HG03520 (cell line): ENCODE measurements at regions not wholly inside any gene's neighbourhood (a gene's known extent, or its start where the extent isn't known, plus 50 kb on each side); places are given as distances from the start of the nearest gene placed in this dataset.
"Not testable (repeated sequence)": the region's sequence is repeated elsewhere in the genome, so short reads cannot be mapped to it uniquely, and the experiment has no call there.

Experiments
- ATAC-seq: cut with Tn5 transposase; IDR thresholded peaks from one replicate; pipeline ENCODE4 v1.9.1; 2021; ENCODE audit warnings: mild to moderate bottlenecking, moderate library complexity; ENCODE audit not compliant: unreplicated experiment

GRCh38 chr4:117533501-117533900 lies 448.1 kb upstream of the TRAM1L1 start:
- no peak for ATAC-seq

- no peak for ATAC-seq
These were observed 459.7 kb upstream of the TRAM1L1 start for GRCh38 chr4:117545039-117545438.

GRCh38 chr4:117549524-117549923 lies 464.1 kb upstream of the TRAM1L1 start:
- ATAC-seq: no peak

DNA sequence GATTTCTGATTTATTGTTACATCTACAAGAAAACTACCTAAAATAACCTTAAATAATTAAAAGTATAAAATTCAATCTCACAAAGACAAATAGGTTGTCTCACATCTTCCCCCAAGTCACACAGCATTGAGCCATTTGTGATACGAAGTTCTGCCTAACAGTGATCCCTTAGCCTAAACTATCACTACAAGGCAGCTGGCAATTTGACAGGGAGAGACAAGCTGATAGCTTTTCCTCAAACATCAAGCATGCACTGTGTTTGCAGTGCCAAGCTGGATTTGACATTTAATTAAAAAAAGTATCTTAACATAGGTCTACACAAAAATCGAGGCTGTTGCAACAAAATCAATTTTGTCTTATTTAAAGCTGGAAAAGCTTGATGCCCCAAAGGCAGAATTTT lies 464.7 kb upstream of the TRAM1L1 start:
- no peak for ATAC-seq

- no peak for ATAC-seq
These were observed 474.0 kb upstream of the NDST3 start for GRCh38 chr4:117560329-117560728.

- no peak for ATAC-seq
These were observed 460.2 kb upstream of the NDST3 start for GRCh38 chr4:117574085-117574484.

DNA sequence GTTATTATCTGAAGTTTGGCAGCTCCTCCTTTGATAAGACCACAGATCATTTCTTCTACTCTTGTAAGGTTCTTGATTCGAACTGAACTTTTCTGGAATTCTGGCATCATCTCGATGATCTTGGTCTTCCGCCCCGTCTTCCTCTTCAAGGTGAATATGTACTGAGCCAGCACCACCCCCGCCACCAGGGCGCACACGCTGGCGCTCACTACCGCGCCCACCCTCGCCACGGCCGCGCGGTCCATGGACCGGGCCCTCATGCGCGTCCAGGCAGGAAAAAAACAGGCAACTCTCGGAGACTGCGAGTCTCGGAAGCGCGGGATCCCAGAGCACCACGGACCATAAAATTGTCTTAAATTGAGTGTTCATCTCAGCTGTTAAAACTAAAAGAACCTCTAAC lies 458.4 kb upstream of the NDST3 start:
- ATAC-seq: no peak

- no peak for ATAC-seq
These were observed 456.5 kb upstream of the NDST3 start for GRCh38 chr4:117577686-117578311.

DNA sequence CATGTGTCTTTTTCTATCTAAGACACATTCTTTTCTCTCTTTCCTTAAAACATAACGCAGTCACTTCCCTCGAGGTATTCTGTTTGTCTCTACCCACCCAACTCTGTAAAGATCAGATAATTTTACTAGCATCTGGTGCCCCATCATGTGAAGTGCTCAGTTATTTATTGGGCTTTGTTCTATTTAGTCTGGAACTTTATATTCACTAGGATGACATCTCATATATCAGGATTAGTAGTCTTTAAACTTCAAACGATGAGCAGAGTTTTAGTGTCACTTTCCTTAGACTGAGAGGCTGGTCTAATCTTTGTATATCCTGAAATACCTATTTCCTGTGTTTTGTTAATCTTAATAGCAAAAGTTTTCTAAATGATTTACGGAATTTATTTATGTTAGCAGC lies 445.5 kb upstream of the NDST3 start:
- ATAC-seq: no peak

GRCh38 chr4:117596917-117597480 lies 437.3 kb upstream of the NDST3 start:
- ATAC-seq: no peak

- ATAC-seq: not testable (repeated sequence)
These were observed 434.9 kb upstream of the NDST3 start for GRCh38 chr4:117599393-117599792.

DNA sequence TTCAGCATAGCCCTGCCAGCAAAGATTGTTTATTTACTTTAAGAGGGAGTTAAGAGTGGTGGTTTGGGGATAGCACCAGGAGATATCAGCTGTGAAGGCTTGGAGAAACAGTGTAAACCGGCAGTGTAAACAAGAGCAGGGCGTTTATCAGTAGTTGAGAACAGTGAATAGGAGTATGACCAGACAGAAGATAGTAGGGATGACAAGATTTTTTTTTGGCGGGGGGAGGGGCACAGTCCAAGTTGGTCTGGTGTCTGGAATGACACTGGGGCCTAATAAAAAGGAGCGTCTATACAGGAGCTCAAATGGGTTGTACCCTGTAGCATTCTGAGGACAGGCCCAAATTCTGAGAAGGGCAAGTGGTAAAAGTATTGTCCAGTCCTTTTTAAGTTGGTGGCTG lies 433.4 kb upstream of the NDST3 start:
- ATAC-seq: not testable (repeated sequence)

DNA sequence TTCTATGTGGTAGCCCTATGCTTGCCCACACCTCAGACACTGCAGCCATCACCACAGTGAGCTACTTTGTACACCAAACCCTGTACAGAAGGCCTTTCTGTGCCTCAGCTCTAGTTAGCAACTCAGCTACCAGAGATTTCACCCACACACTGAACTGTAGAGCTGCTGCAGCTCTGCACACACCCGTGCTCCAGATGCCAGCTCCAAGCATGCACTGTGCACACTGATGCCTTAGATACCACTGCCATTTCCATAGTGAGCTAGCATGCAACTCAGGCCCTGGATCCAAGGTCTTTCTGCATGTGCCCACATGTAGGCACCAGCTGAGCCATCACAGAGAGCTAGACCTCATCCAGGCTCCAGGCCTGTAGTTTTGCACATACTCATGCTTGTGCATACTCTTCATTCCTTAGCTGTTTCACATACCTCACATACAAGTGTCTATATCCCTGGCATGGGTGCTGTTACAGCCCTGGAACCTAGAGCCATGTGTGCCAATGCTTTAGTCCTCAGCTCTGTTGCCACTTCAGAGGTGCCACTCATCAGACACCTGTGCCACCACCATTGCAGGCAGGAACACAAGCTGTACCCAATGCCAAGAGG lies 423.5 kb upstream of the NDST3 start:
- no peak for ATAC-seq

DNA sequence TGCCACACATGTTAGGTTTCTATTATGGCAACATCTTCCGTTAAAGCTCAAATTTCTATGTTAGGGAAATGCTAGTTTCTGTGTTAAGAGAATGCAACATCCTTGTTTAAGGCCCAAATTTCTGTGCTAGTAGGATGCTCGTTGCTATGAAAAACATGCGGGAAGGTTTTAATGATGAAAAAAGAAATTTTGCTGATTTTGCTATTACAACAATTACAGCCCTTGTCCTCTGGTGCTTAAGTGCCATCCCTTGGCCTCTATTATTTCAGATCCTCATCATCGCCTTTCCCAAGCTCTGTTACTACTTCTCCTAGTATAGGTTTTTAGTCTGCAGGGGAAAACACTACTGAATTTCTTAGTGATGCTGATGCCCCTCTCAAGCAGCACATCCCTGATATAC lies 412.6 kb upstream of the NDST3 start:
- no peak for ATAC-seq

DNA sequence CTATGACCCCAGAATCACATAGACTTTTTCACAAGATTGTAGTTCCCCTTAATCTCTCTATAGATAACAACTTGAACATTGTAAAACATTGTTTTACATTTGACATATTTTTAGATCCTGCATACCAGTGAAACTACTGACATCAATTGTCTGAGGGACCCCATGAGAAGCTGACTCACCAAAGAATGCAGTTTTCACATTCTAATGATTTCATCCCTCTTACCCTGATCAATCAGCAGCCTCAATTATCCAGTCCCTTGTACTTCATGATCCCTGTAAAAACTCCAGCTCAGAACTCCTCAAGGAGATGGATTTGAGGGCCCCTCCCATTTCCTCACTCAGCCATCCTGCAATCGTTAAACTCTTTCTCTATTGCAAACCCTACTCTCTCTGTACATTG lies 411.0 kb upstream of the NDST3 start:
- no peak for ATAC-seq

- no peak for ATAC-seq
These were observed 407.6 kb upstream of the NDST3 start for GRCh38 chr4:117626664-117627063.

DNA sequence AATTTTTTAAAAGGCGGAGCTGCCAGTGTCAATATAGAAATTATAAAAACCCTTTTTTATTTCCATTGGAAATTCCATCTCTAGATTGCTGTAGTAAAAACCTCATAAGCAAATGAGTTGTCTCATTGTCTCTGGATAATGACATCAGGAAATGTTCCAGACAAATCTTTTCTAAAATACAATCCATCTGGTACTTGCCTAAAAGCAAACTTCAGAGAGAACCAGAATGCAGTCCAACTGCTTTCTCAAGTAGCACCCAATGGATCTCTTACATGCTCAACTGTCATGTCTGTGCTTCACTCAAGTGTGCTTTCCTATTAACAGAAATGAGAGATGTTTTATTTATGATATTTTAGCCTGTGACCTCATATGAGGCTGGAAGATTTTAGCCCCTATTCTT lies 399.6 kb upstream of the NDST3 start:
- ATAC-seq: no peak

DNA sequence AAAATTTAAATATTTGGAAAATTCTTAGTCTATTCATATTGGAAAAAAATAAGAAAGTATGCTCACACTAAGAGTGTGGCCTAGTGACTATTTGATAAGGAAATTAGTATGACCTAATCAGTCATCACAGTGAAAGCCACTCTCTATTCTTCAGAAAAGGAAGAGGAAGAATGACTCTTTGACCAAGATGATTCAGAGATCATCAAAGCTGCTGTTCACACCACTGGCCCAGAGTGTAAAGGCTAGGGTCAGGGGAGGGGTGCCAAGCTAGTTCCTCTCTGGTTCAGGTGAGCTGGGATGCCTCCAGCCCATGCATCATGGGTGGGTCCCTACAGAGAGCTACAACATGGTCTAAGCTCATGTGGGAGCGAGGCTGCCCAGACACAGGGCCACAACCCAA lies 396.9 kb upstream of the NDST3 start:
- no peak for ATAC-seq

- no peak for ATAC-seq
These were observed 393.4 kb upstream of the NDST3 start for GRCh38 chr4:117640836-117641235.

DNA sequence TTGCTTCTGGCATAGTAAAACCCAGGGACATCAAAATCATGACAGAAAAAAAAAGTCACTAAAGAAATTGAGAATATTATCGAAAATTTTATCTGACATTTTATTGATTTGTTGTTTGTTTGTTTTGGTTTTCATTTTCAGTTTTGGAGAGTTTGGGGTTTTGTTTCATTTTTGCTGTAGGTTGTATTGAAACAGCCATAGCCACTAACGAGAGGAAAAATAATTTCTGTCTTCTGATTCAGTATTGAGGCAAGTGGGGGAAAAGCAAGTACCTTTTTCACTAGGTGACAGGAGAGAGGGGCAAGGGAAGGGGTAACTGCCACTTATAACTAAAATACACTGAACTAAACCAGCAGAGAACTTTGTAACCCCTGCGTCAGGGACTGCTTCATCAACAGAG lies 392.8 kb upstream of the NDST3 start:
- no peak for ATAC-seq

DNA sequence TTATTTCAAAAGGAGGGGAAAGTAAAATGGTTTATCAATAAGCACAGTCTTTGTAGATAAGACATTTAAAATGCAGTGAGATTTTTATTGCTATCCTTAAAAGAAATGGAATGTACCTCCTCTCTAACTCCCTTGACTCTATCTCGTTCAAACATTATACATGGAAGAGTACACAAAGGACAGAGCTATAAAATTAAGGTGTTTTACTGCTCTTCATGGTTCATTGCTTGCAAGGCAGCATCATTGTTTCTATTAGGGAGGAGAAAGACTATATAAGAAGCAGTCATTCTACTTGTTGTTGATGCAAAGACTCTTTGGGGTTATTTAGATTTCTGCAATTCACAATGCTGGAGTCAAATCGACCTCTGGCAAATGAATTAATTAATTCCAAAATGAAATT lies 380.2 kb upstream of the NDST3 start:
- no peak for ATAC-seq

DNA sequence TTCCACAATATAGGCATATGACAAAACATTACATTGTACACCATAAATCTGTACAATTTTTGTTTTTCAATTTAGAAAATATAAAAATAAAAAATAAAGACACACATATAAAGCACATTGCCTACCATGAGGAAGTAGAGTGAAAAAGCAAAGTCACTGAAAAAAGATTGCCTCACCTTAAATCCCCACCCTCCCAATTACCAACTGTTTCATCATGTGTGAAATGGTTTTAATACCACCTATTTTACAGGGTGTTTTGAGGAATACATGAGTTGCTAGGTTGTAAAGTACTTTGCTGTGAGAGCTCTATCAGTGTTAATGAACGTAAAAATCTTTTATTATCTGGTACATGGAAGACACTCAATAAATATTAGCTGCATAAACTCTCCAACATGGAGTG lies 373.6 kb upstream of the NDST3 start:
- ATAC-seq: no peak
